ENCODE measurements at regions not wholly inside any gene's neighbourhood (a gene's known extent, or its start where the extent isn't known, plus 50 kb on each side); places are given as distances from the start of the nearest gene placed in this dataset.

- no peak for DNase-seq
- CTCF ChIA-PET = no interaction called here
- H3K27me3 Mint-ChIP-seq (ENCODE audit: unreplicated experiment) = peaks cover 98% of the 10 kb centered on the region
- intact Hi-C loops (cut with micrococcal nuclease; ENCODE audit: unreplicated experiment) = no loop called here
- no peak overlapping the region for H3K27ac Mint-ChIP-seq (ENCODE audit: unreplicated experiment)
- TF ChIP-seq CTCF (IDR thresholded peaks at IDR 0.05; ENCODE audit: unreplicated experiment) = no peak
- H3K9me3 Mint-ChIP-seq (ENCODE audit: low read depth, unreplicated experiment) = no peaks in the 10 kb centered on the region
- H3K36me3 Mint-ChIP-seq (ENCODE audit: insufficient read depth, unreplicated experiment) = no peaks in the 10 kb centered on the region
- no peak overlapping the region for H3K4me3 Mint-ChIP-seq (ENCODE audit: low read depth, unreplicated experiment)
- BruUV-seq (replicated peaks) = no TSS peak
- no peaks in the 10 kb centered on the region for H3K4me1 Mint-ChIP-seq (ENCODE audit: low read depth, unreplicated experiment)
These were observed 65.9 kb upstream of the SH3RF3 start for GRCh38 chr2:109062859-109063700.

GRCh38 chr2:109062145-109062858, 66.7 kb upstream of the SH3RF3 start:
- H3K4me3 Mint-ChIP-seq (ENCODE audit: low read depth, unreplicated experiment) = no peak overlapping the region
- DNase-seq = no peak
- no peaks in the 10 kb centered on the region for H3K9me3 Mint-ChIP-seq (ENCODE audit: low read depth, unreplicated experiment)
- H3K27ac Mint-ChIP-seq (ENCODE audit: unreplicated experiment) = no peak overlapping the region
- no TSS peak for BruUV-seq (replicated peaks)
- H3K36me3 Mint-ChIP-seq (ENCODE audit: insufficient read depth, unreplicated experiment) = no peaks in the 10 kb centered on the region
- TF ChIP-seq CTCF (IDR thresholded peaks at IDR 0.05; ENCODE audit: unreplicated experiment) = no peak
- H3K4me1 Mint-ChIP-seq (ENCODE audit: low read depth, unreplicated experiment) = no peaks in the 10 kb centered on the region
- H3K27me3 Mint-ChIP-seq (ENCODE audit: unreplicated experiment) = peaks cover 96% of the 10 kb centered on the region
- CTCF ChIA-PET = no interaction called here
- intact Hi-C loops (cut with micrococcal nuclease; ENCODE audit: unreplicated experiment) = no loop called here

- intact Hi-C loops (cut with micrococcal nuclease; ENCODE audit: unreplicated experiment) = no loop called here
- BruUV-seq (replicated peaks) = no TSS peak
- Mint-ChIP-seq H3K4me3 (ENCODE audit: low read depth, unreplicated experiment) (no peak overlapping the region), H3K36me3 (ENCODE audit: insufficient read depth, unreplicated experiment) (no peaks in the 10 kb centered on the region), H3K4me1 (ENCODE audit: low read depth, unreplicated experiment) (no peaks in the 10 kb centered on the region), H3K9me3 (ENCODE audit: low read depth, unreplicated experiment) (no peaks in the 10 kb centered on the region), H3K27me3 (ENCODE audit: unreplicated experiment) (peaks cover 93% of the 10 kb centered on the region), H3K27ac (ENCODE audit: unreplicated experiment) (no peak overlapping the region)
- TF ChIP-seq CTCF (IDR thresholded peaks at IDR 0.05; ENCODE audit: unreplicated experiment) = no peak
- CTCF ChIA-PET = no interaction called here
- DNase-seq = no peak
These were observed 67.3 kb upstream of the SH3RF3 start for GRCh38 chr2:109061736-109062135.

- Mint-ChIP-seq H3K27ac (ENCODE audit: unreplicated experiment) (no peak overlapping the region), H3K4me1 (ENCODE audit: low read depth, unreplicated experiment) (no peaks in the 10 kb centered on the region), H3K27me3 (ENCODE audit: unreplicated experiment) (peaks cover 92% of the 10 kb centered on the region), H3K36me3 (ENCODE audit: insufficient read depth, unreplicated experiment) (no peaks in the 10 kb centered on the region), H3K9me3 (ENCODE audit: low read depth, unreplicated experiment) (no peaks in the 10 kb centered on the region), H3K4me3 (ENCODE audit: low read depth, unreplicated experiment) (no peak overlapping the region)
- CTCF ChIA-PET = no interaction called here
- DNase-seq = no peak
- intact Hi-C loops (cut with micrococcal nuclease; ENCODE audit: unreplicated experiment) = no loop called here
- TF ChIP-seq CTCF (IDR thresholded peaks at IDR 0.05; ENCODE audit: unreplicated experiment) = no peak
- no TSS peak for BruUV-seq (replicated peaks)
These were observed 68.5 kb upstream of the SH3RF3 start for GRCh38 chr2:109060496-109060895.

All from Calu3 (cell line).